ENCODE measurements at regions not wholly inside any gene's neighbourhood (a gene's known extent, or its start where the extent isn't known, plus 50 kb on each side); places are given as distances from the start of the nearest gene placed in this dataset.
A peak's percentile ranks its signal among the peaks of the same experiment; 100 is the strongest.

DNA sequence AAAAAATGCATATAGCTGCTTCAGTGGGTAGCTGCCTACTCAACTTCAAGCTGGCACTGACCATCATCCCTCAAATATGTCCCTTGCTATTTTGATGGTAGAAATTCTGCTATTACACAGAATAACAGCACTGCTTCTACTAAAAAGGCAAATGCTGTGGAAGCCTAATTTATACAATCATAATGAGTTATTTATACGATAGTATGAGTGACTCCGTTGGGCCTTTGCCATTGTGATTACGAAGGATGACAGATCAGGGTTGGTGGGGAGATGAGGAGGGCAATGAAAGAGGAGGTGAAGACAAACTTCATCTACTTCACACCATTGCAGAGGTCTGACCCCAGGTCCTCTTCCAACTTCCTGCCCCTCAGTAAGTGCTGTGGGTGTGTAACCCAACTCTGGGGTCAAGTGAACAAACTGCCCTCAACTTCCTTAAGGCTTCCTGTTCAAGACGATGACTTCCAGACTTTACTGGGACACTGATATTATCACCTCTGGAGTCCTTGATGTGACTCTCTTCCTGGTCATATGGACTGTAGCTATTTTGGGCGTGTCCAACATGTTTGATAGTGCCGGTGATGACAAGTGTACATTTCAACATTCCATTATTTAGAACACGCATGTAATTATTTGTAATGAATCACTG, 74.1 kb upstream of the RPS23 start:
- no peak overlapping the region for H3K4me3 ChIP-seq (replicated peaks; ENCODE audit: low read depth, low read length)
- no peak for DNase-seq (ENCODE audit: extremely low read depth, low read depth)
- TF ChIP-seq, protein P1, sequence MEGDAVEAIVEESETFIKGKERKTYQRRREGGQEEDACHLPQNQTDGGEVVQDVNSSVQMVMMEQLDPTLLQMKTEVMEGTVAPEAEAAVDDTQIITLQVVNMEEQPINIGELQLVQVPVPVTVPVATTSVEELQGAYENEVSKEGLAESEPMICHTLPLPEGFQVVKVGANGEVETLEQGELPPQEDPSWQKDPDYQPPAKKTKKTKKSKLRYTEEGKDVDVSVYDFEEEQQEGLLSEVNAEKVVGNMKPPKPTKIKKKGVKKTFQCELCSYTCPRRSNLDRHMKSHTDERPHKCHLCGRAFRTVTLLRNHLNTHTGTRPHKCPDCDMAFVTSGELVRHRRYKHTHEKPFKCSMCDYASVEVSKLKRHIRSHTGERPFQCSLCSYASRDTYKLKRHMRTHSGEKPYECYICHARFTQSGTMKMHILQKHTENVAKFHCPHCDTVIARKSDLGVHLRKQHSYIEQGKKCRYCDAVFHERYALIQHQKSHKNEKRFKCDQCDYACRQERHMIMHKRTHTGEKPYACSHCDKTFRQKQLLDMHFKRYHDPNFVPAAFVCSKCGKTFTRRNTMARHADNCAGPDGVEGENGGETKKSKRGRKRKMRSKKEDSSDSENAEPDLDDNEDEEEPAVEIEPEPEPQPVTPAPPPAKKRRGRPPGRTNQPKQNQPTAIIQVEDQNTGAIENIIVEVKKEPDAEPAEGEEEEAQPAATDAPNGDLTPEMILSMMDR (IDR thresholded peaks at IDR 0.05; ENCODE audit: low read depth, low read length, missing control alignments), result no peak

- DNase-seq (ENCODE audit: extremely low read depth, low read depth), result no peak
- TF ChIP-seq, protein P1 (IDR thresholded peaks at IDR 0.05; ENCODE audit: low read depth, low read length, missing control alignments), result peak; percentile 68
- H3K4me3 ChIP-seq (replicated peaks; ENCODE audit: low read depth, low read length), result no peak overlapping the region
These were observed 73.6 kb upstream of the RPS23 start for GRCh38 chr5:82351754-82352145.

DNA sequence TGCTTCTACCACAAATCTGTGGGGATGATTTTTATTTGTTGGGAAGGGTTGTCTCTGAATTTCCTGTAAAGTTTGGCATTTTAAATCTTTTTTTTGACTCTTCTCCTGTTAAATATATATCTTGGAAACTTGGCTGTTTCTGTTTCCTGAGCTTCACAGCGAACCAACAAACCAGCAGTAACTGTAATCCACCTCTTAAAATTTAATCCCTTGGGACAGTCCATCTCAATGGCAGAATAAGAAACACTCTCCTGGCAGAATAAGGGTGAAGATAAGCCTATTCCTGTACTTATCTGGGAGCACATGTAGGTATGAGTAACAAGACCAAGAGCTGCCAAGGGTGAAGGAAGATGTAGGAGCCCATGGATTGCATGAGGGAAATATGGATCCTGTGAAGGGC, 73.1 kb upstream of the RPS23 start:
- H3K4me3 ChIP-seq (replicated peaks; ENCODE audit: low read depth, low read length), result no peak overlapping the region
- no peak for DNase-seq (ENCODE audit: extremely low read depth, low read depth)
- TF ChIP-seq, protein P1 (IDR thresholded peaks at IDR 0.05; ENCODE audit: low read depth, low read length, missing control alignments), result no peak

DNA sequence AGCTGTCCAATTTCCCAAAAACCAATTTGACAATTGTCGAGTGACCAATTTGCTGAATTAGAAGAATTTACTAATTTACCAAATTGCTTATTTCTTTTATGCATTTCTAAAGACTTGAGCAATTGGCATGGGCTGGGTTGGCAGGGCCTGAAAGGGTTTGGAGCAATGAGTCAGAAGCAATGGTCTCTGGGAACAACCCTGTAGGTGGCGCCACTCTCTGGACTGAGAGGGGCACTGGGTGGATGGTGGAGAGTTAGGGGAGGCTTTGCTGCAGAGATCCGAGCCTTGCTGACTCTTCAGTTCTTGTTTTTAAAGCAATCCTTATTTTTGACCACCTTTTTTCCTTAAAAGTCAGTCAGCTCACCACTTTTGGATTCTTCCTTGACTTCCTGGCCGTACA, 71.5 kb upstream of the RPS23 start:
- DNase-seq (ENCODE audit: extremely low read depth, low read depth), result no peak
- H3K4me3 ChIP-seq (replicated peaks; ENCODE audit: low read depth, low read length), result no peak overlapping the region
- TF ChIP-seq, protein P1 (IDR thresholded peaks at IDR 0.05; ENCODE audit: low read depth, low read length, missing control alignments), result peak; percentile 58

DNA sequence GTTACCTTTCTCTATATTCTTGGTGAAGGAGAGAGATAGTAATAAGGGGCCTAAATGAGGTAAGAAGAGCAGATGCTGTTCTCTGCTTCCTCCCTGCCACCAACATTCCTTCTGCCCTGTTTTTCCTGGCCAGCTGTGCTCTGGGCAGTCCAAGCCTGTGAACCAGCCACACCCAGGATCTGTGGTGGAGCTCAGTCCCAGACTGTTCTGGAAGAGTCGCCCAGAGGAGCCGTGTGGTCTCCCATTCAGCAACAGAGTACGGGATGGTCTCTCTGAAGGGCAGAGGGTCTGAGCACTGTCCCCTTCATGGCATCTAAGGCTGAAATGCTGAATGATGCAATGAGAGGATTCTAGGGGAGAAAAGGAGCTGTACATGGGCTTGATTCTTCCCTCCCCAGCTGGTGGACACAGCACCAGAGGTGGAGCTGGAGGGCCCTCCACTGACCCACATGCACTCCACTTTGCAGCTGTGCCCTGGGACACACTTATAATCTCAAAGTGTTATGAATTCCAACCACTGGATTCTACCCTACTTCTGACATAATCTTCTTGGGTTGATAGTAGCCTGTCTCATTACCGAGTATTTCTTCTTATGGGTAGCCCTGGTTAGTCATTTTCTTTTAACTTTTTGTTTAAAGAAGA, 70.8 kb upstream of the RPS23 start:
- DNase-seq (ENCODE audit: extremely low read depth, low read depth), result no peak
- H3K4me3 ChIP-seq (replicated peaks; ENCODE audit: low read depth, low read length), result no peak overlapping the region
- TF ChIP-seq, protein P1 (IDR thresholded peaks at IDR 0.05; ENCODE audit: low read depth, low read length, missing control alignments), result no peak

DNA sequence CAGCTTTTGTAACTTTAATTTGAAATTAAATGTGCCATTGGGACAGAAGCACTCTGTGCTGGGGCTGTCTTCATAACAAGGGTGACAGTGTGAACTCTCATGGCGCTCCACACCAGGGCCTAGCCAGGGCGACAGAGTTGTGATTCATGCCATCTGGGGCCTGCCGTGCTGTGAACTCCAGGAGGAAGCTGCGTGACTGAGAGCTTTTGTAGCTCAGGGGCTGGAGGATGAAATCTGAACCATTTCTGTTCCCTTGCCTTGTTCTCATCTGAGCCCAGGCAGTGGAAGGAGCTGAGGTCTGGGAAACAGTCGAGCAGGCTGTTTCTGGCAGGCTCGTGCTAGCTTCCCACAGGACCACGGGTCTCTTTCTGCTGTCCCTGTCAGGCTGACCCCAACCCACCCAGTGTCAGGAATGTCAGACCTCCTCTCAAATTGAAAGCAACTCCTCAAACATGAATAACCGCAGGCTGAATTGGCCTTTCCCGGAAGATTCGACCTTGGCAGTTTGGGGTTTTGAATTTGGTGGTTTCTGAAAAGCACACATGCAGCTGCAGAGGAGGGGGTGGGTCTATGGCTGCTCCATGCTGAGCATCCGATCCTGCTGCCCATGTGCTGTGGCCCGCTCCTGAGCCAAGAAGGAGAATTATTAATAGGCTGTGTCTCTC, 69.2 kb upstream of the RPS23 start:
- no peak for DNase-seq (ENCODE audit: extremely low read depth, low read depth)
- H3K4me3 ChIP-seq (replicated peaks; ENCODE audit: low read depth, low read length), result no peak overlapping the region
- TF ChIP-seq, protein P1 (IDR thresholded peaks at IDR 0.05; ENCODE audit: low read depth, low read length, missing control alignments), result no peak
